K562 (cell line): ENCODE measurements at regions not wholly inside any gene's neighbourhood (a gene's known extent, or its start where the extent isn't known, plus 50 kb on each side); places are given as distances from the start of the nearest gene placed in this dataset.

Source experiments
- CHCHD3 ChIP-seq: fragments of 250-450 bp; sonication (Bioruptor Pico); IDR thresholded peaks from 2 replicates; pipeline ENCODE4 v2.1.2; 2022; ENCODE audit warnings: mild to moderate bottlenecking
- EWSR1 ChIP-seq: fragments of 450-650 bp; IDR thresholded peaks from 2 replicates; pipeline ENCODE4 v1.6.1; 2018; ENCODE audit warnings: borderline replicate concordance, mild to moderate bottlenecking, low read depth, moderate library complexity; ENCODE audit not compliant: partially characterized antibody
- FOXM1 ChIP-seq, 2 experiments: fragments of 450-650 bp in 1 of 2; sonication (generic) in 1 of 2; formaldehyde crosslinking in 1 of 2; IDR thresholded peaks; 2 replicates each; pipeline versions ENCODE4 v1.6.1 to v1.9.0; 2017 to 2022; ENCODE audit warnings: low read depth in 2 of 2, mild to moderate bottlenecking in 2 of 2, missing genetic modification reagents in 1 of 2, moderate library complexity in 1 of 2
- MIER1 ChIP-seq: fragments of 450-650 bp; IDR thresholded peaks from 2 replicates; pipeline ENCODE4 v1.6.1; 2016; ENCODE audit warnings: antibody characterized with exemption, mild to moderate bottlenecking, low read depth
- PHF21A ChIP-seq: fragments of 450-650 bp; IDR thresholded peaks from 2 replicates; pipeline ENCODE4 v1.6.1; 2017; ENCODE audit warnings: low read depth, borderline replicate concordance
- RCOR1 ChIP-seq, 2 experiments: IDR thresholded peaks; 2 replicates each; pipeline ENCODE4 v1.6.1; 2012; ENCODE audit warnings: low read depth in 2 of 2, low read length in 2 of 2, borderline replicate concordance in 1 of 2, improper control_type of control experiment in 1 of 2
- SOX6 ChIP-seq: fragments of 450-650 bp; IDR thresholded peaks from 2 replicates; pipeline ENCODE4 v1.6.1; 2014; ENCODE audit warnings: mild to moderate bottlenecking
- ZNF551 ChIP-seq: fragments of 250-450 bp; sonication (Bioruptor Pico); IDR thresholded peaks from 2 replicates; pipeline ENCODE4 v1.5.0; 2021; ENCODE audit warnings: mild to moderate bottlenecking, moderate library complexity
- TF ChIP-seq, protein P1 (sequence below): fragments of 250-450 bp; sonication (Bioruptor Pico); IDR thresholded peaks from 2 replicates; pipeline ENCODE4 v1.4.0; 2020; ENCODE audit warnings: borderline replicate concordance
- TF ChIP-seq, protein P2 (sequence below): fragments of 450-650 bp; formaldehyde crosslinking; IDR thresholded peaks from 2 replicates; pipeline ENCODE4 v1.4.0; 2020; ENCODE audit warnings: mild to moderate bottlenecking, mixed read lengths
- TF ChIP-seq, protein P3 (sequence below): fragments of 200-800 bp; sonication (Bioruptor generic); IDR thresholded peaks from 2 replicates; pipeline ENCODE4 v1.6.1; 2016; ENCODE audit warnings: missing genetic modification characterization, missing compliant biosample characterization

DNA sequence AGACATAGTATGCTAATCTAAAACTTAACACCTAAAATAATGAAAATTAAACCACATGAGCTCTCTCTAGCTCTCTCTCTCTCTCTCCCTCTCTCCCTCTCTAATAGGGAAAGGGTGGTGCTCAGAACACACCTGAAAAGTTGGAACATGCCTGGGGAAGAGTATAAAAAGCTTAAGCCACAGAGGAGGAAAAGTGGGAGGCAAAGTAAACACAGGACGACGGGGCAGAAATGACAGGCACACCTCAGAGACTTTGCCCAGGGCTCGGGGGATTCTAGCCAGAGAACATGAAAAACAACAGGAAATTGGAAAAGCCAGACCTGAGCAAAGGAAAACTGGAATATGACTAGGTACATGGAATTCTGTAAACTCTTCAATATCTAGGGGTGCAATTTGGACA, 666.1 kb downstream of the BCL11A start (continued):
- TF ChIP-seq, protein P1, sequence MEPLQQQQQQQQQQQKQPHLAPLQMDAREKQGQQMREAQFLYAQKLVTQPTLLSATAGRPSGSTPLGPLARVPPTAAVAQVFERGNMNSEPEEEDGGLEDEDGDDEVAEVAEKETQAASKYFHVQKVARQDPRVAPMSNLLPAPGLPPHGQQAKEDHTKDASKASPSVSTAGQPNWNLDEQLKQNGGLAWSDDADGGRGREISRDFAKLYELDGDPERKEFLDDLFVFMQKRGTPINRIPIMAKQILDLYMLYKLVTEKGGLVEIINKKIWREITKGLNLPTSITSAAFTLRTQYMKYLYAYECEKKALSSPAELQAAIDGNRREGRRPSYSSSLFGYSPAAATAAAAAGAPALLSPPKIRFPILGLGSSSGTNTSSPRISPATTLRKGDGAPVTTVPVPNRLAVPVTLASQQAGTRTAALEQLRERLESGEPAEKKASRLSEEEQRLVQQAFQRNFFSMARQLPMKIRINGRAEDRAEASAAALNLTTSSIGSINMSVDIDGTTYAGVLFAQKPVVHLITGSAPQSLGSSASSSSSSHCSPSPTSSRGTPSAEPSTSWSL (CRISPR knock-in tag), result no peak
- TF ChIP-seq SOX6 (no peak), PHF21A (no peak), EWSR1 (no peak), RCOR1 (IDR thresholded peaks at IDR 0.05; ENCODE audit: borderline replicate concordance in 1 of 2, low read depth in 2 of 2, low read length in 2 of 2) (no peak), FOXM1 (IDR thresholded peaks at IDR 0.05; ENCODE audit: low read depth) (no peak), FOXM1 (CRISPR knock-in tag; IDR thresholded peaks at IDR 0.05; ENCODE audit: low read depth) (no peak), CHCHD3 (no peak), MIER1 (no peak), ZNF551 (CRISPR knock-in tag) (no peak)
- TF ChIP-seq, protein P2, sequence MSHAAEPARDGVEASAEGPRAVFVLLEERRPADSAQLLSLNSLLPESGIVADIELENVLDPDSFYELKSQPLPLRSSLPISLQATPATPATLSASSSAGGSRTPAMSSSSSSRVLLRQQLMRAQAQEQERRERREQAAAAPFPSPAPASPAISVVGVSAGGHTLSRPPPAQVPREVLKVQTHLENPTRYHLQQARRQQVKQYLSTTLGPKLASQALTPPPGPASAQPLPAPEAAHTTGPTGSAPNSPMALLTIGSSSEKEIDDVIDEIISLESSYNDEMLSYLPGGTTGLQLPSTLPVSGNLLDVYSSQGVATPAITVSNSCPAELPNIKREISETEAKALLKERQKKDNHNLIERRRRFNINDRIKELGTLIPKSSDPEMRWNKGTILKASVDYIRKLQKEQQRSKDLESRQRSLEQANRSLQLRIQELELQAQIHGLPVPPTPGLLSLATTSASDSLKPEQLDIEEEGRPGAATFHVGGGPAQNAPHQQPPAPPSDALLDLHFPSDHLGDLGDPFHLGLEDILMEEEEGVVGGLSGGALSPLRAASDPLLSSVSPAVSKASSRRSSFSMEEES (CRISPR knock-in tag), result no peak
- TF ChIP-seq, protein P3, sequence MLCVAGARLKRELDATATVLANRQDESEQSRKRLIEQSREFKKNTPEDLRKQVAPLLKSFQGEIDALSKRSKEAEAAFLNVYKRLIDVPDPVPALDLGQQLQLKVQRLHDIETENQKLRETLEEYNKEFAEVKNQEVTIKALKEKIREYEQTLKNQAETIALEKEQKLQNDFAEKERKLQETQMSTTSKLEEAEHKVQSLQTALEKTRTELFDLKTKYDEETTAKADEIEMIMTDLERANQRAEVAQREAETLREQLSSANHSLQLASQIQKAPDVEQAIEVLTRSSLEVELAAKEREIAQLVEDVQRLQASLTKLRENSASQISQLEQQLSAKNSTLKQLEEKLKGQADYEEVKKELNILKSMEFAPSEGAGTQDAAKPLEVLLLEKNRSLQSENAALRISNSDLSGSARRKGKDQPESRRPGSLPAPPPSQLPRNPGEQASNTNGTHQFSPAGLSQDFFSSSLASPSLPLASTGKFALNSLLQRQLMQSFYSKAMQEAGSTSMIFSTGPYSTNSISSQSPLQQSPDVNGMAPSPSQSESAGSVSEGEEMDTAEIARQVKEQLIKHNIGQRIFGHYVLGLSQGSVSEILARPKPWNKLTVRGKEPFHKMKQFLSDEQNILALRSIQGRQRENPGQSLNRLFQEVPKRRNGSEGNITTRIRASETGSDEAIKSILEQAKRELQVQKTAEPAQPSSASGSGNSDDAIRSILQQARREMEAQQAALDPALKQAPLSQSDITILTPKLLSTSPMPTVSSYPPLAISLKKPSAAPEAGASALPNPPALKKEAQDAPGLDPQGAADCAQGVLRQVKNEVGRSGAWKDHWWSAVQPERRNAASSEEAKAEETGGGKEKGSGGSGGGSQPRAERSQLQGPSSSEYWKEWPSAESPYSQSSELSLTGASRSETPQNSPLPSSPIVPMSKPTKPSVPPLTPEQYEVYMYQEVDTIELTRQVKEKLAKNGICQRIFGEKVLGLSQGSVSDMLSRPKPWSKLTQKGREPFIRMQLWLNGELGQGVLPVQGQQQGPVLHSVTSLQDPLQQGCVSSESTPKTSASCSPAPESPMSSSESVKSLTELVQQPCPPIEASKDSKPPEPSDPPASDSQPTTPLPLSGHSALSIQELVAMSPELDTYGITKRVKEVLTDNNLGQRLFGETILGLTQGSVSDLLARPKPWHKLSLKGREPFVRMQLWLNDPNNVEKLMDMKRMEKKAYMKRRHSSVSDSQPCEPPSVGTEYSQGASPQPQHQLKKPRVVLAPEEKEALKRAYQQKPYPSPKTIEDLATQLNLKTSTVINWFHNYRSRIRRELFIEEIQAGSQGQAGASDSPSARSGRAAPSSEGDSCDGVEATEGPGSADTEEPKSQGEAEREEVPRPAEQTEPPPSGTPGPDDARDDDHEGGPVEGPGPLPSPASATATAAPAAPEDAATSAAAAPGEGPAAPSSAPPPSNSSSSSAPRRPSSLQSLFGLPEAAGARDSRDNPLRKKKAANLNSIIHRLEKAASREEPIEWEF (CRISPR knock-in tag), result no peak
